ENCODE measurements at regions not wholly inside any gene's neighbourhood (a gene's known extent, or its start where the extent isn't known, plus 50 kb on each side); places are given as distances from the start of the nearest gene placed in this dataset.

DNA sequence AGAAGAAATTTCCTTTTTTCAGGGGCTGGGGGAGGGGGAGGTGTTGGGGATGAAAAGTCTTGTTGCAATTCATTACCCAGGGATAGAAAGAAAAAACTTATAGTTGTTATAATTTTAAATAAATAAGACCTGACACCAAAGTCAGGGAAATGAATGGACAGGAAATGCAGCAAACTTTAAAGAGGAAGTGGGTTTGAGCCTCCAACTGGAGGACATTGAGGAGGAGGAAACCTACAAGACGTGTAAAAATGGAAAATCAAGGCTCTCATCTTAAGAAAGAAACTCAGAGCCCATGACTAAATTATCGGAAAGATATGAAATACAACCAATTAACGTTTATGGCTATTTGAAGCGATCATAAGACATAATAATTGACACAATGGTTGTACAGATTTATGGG, 54.4 kb downstream of the NIBAN1 start:
- TF ChIP-seq, protein P1, sequence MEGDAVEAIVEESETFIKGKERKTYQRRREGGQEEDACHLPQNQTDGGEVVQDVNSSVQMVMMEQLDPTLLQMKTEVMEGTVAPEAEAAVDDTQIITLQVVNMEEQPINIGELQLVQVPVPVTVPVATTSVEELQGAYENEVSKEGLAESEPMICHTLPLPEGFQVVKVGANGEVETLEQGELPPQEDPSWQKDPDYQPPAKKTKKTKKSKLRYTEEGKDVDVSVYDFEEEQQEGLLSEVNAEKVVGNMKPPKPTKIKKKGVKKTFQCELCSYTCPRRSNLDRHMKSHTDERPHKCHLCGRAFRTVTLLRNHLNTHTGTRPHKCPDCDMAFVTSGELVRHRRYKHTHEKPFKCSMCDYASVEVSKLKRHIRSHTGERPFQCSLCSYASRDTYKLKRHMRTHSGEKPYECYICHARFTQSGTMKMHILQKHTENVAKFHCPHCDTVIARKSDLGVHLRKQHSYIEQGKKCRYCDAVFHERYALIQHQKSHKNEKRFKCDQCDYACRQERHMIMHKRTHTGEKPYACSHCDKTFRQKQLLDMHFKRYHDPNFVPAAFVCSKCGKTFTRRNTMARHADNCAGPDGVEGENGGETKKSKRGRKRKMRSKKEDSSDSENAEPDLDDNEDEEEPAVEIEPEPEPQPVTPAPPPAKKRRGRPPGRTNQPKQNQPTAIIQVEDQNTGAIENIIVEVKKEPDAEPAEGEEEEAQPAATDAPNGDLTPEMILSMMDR (IDR thresholded peaks at IDR 0.05; ENCODE audit: low read depth, low read length, poor library complexity, severe bottlenecking): no peak
- no peak for TF ChIP-seq EZH2phosphoT487 (IDR thresholded peaks at IDR 0.05; ENCODE audit: borderline replicate concordance, low read length)

All from DOHH2 (cell line).